NCI-H446 (cell line): ENCODE measurements at regions not wholly inside any gene's neighbourhood (a gene's known extent, or its start where the extent isn't known, plus 50 kb on each side); places are given as distances from the start of the nearest gene placed in this dataset.
"Not testable (repeated sequence)": the region's sequence is repeated elsewhere in the genome, so short reads cannot be mapped to it uniquely, and the experiment has no call there.

ENCODE experiments used
- DNase-seq, 2 experiments: peaks; one replicate each; lab custom pipeline; 2025; lab: John Stamatoyannopoulos, UW

GRCh38 chr4:174009686-174010451 lies 273.6 kb downstream of the FBXO8 start:
- DNase-seq, result no peak

- DNase-seq, result no peak
Measured at GRCh38 chr4:174005422-174005821, 278.0 kb downstream of the FBXO8 start.

GRCh38 chr4:173998471-173999144 lies 284.9 kb downstream of the FBXO8 start:
- DNase-seq, result no peak

DNA sequence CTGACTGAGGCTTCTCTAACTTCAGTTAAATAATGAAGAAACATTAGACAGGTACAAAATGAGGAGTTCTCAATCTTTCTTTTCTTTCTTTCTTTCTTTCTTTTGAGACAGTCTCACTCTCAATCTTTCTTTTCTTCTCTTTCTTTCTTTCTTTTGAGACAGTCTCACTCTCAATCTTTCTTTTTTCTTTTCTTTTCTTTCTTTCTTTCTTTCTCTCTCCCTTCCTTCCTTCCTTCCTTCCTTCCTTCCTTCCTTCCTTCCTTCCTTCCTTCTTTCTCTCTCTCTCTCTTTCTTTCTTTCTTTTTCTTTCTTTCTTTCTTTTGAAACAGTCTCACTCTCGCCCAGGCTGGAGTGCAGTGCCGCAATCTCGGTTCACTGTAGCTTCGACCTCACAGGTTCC lies 287.7 kb downstream of the FBXO8 start:
- DNase-seq, result not testable (repeated sequence)

DNA sequence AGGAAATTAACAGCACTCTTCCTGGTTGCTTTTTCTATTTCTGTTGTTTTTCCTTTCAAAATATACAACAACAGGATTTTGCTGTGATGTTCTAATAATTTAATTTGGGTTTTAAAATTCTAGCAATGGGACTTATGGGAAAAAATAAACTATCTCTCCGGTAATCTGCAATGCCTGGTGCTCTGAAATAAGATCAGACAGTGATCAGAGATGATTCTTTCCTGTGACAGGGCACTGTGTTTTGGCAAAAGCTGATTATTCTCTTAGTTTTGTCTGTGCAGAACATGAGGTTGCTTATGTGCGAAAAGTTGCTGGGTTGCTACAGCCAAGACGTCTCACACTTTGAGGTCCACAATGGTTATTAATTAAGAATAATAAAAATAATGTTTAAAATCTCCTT lies 291.7 kb downstream of the FBXO8 start:
- DNase-seq, result no peak

- DNase-seq, result no peak
Measured at GRCh38 chr4:173991316-173991715, 292.2 kb downstream of the FBXO8 start.

DNA sequence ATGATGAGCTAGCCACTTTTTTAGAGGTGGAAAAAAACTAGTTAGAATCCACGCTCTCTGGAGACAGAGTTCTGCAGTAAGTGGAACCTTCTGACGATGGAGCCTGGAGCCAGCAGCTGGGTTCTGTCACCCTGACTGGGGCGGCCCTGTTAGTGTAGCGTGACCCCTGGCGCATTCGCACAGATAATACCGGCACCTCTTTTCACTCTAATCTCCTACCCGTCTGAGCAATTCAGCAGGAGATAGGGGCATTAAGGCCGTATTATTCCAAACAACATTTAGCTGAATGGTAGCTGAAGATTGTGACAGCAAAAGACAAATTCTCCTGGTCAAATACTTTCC lies 292.6 kb downstream of the FBXO8 start:
- DNase-seq, result no peak

GRCh38 chr4:173990126-173990868 lies 293.2 kb downstream of the FBXO8 start:
- peak in 1 of 2 experiments; percentile 16 for DNase-seq

GRCh38 chr4:173963523-173963922 lies 319.9 kb downstream of the FBXO8 start:
- DNase-seq, result not testable (repeated sequence)

GRCh38 chr4:173960398-173960797 lies 323.1 kb downstream of the FBXO8 start:
- DNase-seq, result no peak

GRCh38 chr4:173958445-173958844 lies 325.0 kb downstream of the FBXO8 start:
- no peak for DNase-seq

DNA sequence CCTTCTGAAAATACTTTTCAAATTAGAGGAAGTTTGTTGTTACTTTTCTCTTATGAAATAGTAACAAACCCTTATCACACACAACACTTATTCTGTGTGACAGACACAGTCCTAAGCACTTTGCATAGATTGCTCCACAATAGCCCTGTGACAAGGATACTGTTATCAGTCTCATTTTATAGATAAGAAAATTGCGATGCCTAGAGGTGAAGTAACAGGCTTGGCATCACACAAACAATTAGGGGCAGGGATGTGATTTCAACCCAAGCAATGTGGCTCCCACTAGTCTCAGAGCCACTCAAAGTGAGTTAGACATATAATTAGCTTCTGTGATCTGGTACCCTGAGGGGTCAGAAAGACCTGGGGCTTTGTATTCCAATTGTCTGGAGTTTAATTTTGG lies 339.9 kb downstream of the FBXO8 start:
- no peak for DNase-seq

DNA sequence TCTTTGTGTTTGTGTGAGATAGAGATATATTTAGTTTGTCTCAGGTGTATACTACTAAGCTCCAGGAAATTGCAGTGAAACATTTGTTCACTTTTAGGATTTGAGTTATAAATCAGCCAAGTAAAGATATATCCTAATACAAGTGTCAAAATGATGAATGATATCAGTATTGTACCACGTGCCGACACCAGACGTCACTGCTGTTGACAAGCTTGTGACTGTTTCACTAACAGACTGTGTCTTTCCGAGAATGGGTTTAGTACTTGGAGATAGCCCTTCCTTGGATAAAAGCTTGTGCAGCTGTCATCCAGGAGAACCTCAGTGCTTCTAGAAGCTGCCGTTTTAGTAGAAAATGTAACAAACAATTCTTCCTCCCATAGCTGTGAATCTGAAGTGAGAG lies 343.3 kb downstream of the FBXO8 start:
- DNase-seq, result no peak

DNA sequence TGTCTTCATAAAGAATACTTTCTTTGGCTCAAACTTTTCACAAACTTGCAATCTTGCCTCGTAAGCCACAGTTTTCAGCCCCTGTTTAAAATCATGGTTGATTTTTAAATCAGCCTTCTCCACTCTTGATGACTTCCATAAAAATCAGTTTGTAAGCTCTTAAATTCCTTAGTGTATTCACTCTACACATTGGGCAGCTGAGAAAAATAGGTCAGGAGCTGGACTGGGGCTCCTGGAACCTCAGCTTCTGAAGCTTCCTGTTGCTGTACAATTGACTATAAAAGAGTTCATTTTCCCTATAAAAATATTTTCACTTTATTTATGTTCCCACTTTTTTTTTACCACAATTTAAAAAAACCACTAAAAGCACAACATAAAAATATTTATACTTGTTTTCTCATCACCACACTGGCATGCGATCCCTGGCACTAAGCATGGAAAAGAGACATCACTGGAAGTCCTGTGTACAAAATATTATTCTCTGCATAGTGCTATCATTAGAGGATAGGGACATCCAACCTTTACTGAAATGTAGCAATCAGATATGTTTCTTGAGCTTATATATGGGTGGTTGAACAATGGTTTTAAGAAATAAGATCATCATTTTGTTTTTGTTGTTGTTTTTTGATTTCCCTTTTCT lies 345.7 kb downstream of the FBXO8 start:
- DNase-seq, result no peak

- no peak for DNase-seq
Measured at GRCh38 chr4:173936861-173937260, 346.6 kb downstream of the FBXO8 start.

DNA sequence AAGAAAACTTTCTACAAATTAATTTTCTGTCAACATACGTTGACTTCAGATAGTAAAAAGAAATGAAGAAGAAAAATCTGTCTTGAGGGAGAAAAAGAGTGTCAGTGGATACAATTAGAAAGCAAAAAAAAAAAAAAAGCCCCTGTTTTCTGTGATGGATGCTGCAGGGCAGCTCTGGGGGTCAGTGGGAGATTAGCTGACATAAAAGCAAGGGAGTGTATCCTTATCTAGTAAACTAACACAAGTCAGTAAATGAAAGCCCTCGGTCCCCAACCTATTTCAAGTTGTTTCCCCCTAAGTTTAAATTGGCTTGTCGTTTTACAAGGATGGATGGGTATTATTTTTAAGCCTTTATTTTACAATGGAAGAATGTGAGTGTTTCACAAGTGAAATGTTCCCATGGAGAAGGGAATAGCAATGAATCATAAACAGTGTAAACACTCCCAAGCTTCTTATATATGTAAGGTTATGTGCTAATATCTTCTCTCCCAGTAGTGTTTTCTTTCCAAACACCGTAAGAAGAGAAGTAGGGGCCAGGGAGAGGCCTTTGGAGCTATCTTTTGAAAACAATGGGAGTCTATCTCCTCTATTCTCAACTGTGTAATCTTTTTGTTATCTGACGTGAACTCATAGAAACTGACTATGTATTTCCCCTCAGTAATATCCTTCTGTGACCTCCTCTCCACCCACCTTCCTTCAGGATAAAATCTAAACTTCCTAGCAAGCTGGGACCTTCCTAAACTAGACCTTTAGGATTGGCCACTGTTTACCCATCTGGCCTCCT lies 347.7 kb downstream of the FBXO8 start:
- no peak for DNase-seq

GRCh38 chr4:173934933-173935620 lies 348.4 kb downstream of the FBXO8 start:
- no peak for DNase-seq

DNA sequence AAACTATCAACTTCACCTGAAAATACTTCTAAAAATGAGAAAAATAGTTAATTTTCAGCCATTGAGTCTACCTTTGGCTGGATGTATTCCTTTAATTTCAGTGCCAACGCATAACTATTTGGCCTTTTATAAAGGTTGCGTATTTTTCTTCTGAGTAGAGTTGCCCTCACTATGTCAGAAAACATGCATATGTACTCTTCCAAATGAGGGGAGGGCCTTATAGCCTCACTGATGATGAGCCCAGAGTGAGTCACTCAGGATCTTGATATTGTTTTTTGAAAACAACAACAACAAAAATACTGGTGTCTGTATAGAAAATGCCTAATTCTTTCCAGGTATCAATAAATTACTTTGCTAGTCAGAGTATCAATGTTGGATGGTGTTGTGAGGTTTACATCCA lies 349.3 kb downstream of the FBXO8 start:
- DNase-seq, result no peak

GRCh38 chr4:173932701-173933100 lies 350.8 kb downstream of the FBXO8 start:
- no peak for DNase-seq

GRCh38 chr4:173930329-173930967 lies 353.0 kb downstream of the FBXO8 start:
- no peak for DNase-seq

DNA sequence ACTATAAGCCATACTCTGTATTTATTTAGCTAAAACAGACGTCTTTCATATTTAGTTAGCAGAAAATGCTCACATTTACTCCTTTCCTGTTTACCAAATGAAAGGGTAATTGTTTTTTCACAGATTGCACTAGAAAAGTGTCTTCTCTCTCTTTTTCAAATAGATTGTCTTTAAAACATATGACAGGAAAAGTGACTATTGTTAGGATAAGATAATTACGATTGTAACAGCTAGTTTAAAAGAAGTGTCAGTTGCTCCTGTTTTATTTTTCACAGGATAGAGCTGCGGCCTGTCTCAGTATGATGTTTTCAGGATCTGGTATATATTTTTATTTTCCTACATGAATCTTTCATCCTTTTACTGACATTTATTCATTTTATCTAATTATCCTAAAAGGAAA lies 353.5 kb downstream of the FBXO8 start:
- no peak for DNase-seq
